GM12874 (cell line): ENCODE measurements at regions not wholly inside any gene's neighbourhood (a gene's known extent, or its start where the extent isn't known, plus 50 kb on each side); places are given as distances from the start of the nearest gene placed in this dataset.

Experiments used
- CTCF ChIP-seq: IDR thresholded peaks from 2 replicates; pipeline ENCODE4 v1.5.1; 2011; ENCODE audit warnings: low read depth, mild to moderate bottlenecking, control low read depth, low read length, moderate library complexity; ENCODE audit not compliant: insufficient read depth

GRCh38 chr12:118575730-118576129, 199.4 kb downstream of the SUDS3 start:
- no peak for TF ChIP-seq CTCF

GRCh38 chr12:118581371-118581770, 205.0 kb downstream of the SUDS3 start:
- TF ChIP-seq CTCF: no peak

GRCh38 chr12:118582863-118583262, 206.5 kb downstream of the SUDS3 start:
- no peak for TF ChIP-seq CTCF

GRCh38 chr12:118586433-118586832, 210.1 kb downstream of the SUDS3 start:
- no peak for TF ChIP-seq CTCF

GRCh38 chr12:118589162-118589561, 212.8 kb downstream of the SUDS3 start:
- TF ChIP-seq CTCF: no peak

- TF ChIP-seq CTCF: no peak
These were observed 214.2 kb downstream of the SUDS3 start for GRCh38 chr12:118590406-118591150.

GRCh38 chr12:118603610-118604361, 227.4 kb downstream of the SUDS3 start:
- TF ChIP-seq CTCF: no peak
